Naive thymus-derived CD4-positive, alpha-beta T cell (primary cell): ENCODE measurements at regions not wholly inside any gene's neighbourhood (a gene's known extent, or its start where the extent isn't known, plus 50 kb on each side); places are given as distances from the start of the nearest gene placed in this dataset.

Source experiments
- ATAC-seq: fragments of 150-1000 bp; cut with Tn5 transposase; 2 replicates; pipeline ENCODE4 v1.10.0; 2021; ENCODE audit warnings: mild to moderate bottlenecking, moderate library complexity
- CTCF ChIA-PET: fragments of 350-600 bp; sonication (Branson Sonifier 250); formaldehyde crosslinking; loops from one replicate; lab custom pipeline; 2021; ENCODE audit warnings: antibody characterized with exemption; lab: Charles Lee
- POLR2A ChIA-PET: fragments of 350-600 bp; sonication (Branson Sonifier 250); formaldehyde crosslinking; loops from one replicate; lab custom pipeline; 2021; ENCODE audit warnings: antibody characterized with exemption, inconsistent platforms; lab: Charles Lee
- DNase-seq, 9 donors: peaks; one replicate each; pipeline versions ENCODE4 v3.0.0 to v3.0.0-alpha.2; 2020 to 2022; ENCODE audit warnings: mixed read lengths in 1 of 9
- H3K27ac ChIP-seq: one replicate; pipeline ENCODE4 v1.7.0; 2013; ENCODE audit warnings: mild to moderate bottlenecking, low read depth, low read length, moderate library complexity
- H3K27me3 ChIP-seq, 2 donors: one replicate each; pipeline ENCODE4 v1.7.0; 2013; ENCODE audit warnings: low read length in 2 of 2, mild to moderate bottlenecking in 2 of 2, moderate library complexity in 2 of 2; ENCODE audit not compliant: control insufficient read depth in 2 of 2, insufficient read depth in 2 of 2
- H3K36me3 ChIP-seq, 3 experiments: 1 replicate in 2 of 3; 2 replicates in 1 of 3; pipeline ENCODE4 v1.7.0; 2013; ENCODE audit warnings: low read length in 3 of 3, mild to moderate bottlenecking in 3 of 3, moderate library complexity in 1 of 3; ENCODE audit not compliant: insufficient read depth in 3 of 3, control insufficient read depth in 2 of 3
- H3K4me1 ChIP-seq, 2 donors: one replicate each; pipeline ENCODE4 v1.7.0; 2013; ENCODE audit warnings: low read length in 2 of 2, mild to moderate bottlenecking in 2 of 2, moderate library complexity in 1 of 2; ENCODE audit not compliant: control insufficient read depth in 2 of 2, insufficient read depth in 2 of 2
- H3K4me3 ChIP-seq: 2 replicates; pipeline ENCODE4 v1.7.0; 2013; ENCODE audit warnings: mild to moderate bottlenecking, low read length
- H3K9me3 ChIP-seq, 3 experiments: 1 replicate in 2 of 3; 2 replicates in 1 of 3; pipeline ENCODE4 v1.7.0; 2013; ENCODE audit warnings: low read length in 3 of 3; ENCODE audit not compliant: control insufficient read depth in 2 of 3
- H3K27ac Mint-ChIP-seq, 9 donors: one replicate each; pipeline ENCODE4 v1.8.0; 2020 to 2022; ENCODE audit warnings: mixed read lengths in 9 of 9, mild to moderate bottlenecking in 8 of 9, moderate library complexity in 5 of 9, inconsistent platforms in 2 of 9
- H3K27me3 Mint-ChIP-seq, 5 donors: one replicate each; pipeline ENCODE4 v1.8.0; 2021 to 2022; ENCODE audit warnings: mixed read lengths in 5 of 5, mild to moderate bottlenecking in 1 of 5
- H3K36me3 Mint-ChIP-seq, 5 donors: one replicate each; pipeline ENCODE4 v1.8.0; 2020 to 2022; ENCODE audit warnings: mixed read lengths in 5 of 5, mild to moderate bottlenecking in 3 of 5, inconsistent platforms in 1 of 5
- H3K4me1 Mint-ChIP-seq, 7 donors: one replicate each; pipeline ENCODE4 v1.8.0; 2020 to 2022; ENCODE audit warnings: mixed read lengths in 7 of 7, mild to moderate bottlenecking in 3 of 7, inconsistent platforms in 1 of 7
- H3K4me3 Mint-ChIP-seq, 10 donors: one replicate each; pipeline ENCODE4 v1.8.0; 2020 to 2022; ENCODE audit warnings: mild to moderate bottlenecking in 10 of 10, mixed read lengths in 10 of 10, moderate library complexity in 6 of 10, inconsistent platforms in 2 of 10
- H3K9me3 Mint-ChIP-seq, 11 donors: one replicate each; pipeline ENCODE4 v1.8.0; 2020 to 2022; ENCODE audit warnings: mixed read lengths in 11 of 11, mild to moderate bottlenecking in 4 of 11, inconsistent platforms in 1 of 11, moderate library complexity in 1 of 11
- intact Hi-C, 2 donors: fragments of 100-400 bp; cut with micrococcal nuclease; formaldehyde crosslinking; loops; one replicate each; pipeline ENCODE4 v1.15.1; 2023

- H3K36me3 ChIP-seq, result no peaks in the 10 kb centered on the region
- Mint-ChIP-seq H3K9me3 (peaks cover 7 to 37% (median 17%) of the 10 kb centered on the region in 11 donors), H3K27me3 (peaks cover 4 to 13% (median 8%) of the 10 kb centered on the region in 5 donors), H3K4me1 (peaks cover 0 to 2% (median 0%) of the 10 kb centered on the region in 7 donors), H3K27ac (no peak overlapping the region), H3K4me3 (no peak overlapping the region), H3K36me3 (peaks cover 0 to 15% (median 4%) of the 10 kb centered on the region in 5 donors)
- ATAC-seq, result no peak
- H3K27me3 ChIP-seq, result no peaks in the 10 kb centered on the region
- no peak overlapping the region for H3K27ac ChIP-seq
- H3K9me3 ChIP-seq, result peaks cover 0 to 11% (median 5%) of the 10 kb centered on the region in 3 experiments
- intact Hi-C loops, result no loop called here
- no peak for DNase-seq
- no peaks in the 10 kb centered on the region for H3K4me1 ChIP-seq
- CTCF ChIA-PET, result no interaction called here
- H3K4me3 ChIP-seq, result no peak overlapping the region
- POLR2A ChIA-PET, result no interaction called here
These were observed 182.8 kb downstream of the PIK3C3 start for GRCh38 chr18:42137693-42138375.

GRCh38 chr18:42141439-42141838, 186.4 kb downstream of the PIK3C3 start:
- no peaks in the 10 kb centered on the region for H3K36me3 ChIP-seq
- H3K27me3 ChIP-seq, result no peaks in the 10 kb centered on the region
- H3K4me1 ChIP-seq, result no peaks in the 10 kb centered on the region
- H3K4me3 Mint-ChIP-seq, result no peak overlapping the region
- H3K27ac Mint-ChIP-seq, result no peak overlapping the region
- DNase-seq (no peak), ATAC-seq (no peak)
- ChIA-PET CTCF (no interaction called here), POLR2A (no interaction called here)
- H3K9me3 ChIP-seq, result peaks cover 0 to 11% (median 5%) of the 10 kb centered on the region in 3 experiments
- peaks cover 0 to 15% (median 4%) of the 10 kb centered on the region in 5 donors for H3K36me3 Mint-ChIP-seq
- H3K27ac ChIP-seq, result no peak overlapping the region
- peaks cover 4 to 59% (median 26%) of the 10 kb centered on the region in 11 donors for H3K9me3 Mint-ChIP-seq
- intact Hi-C loops, result no loop called here
- H3K27me3 Mint-ChIP-seq, result peaks cover 0 to 13% (median 3%) of the 10 kb centered on the region in 5 donors
- H3K4me1 Mint-ChIP-seq, result peaks cover 0 to 2% (median 0%) of the 10 kb centered on the region in 7 donors
- H3K4me3 ChIP-seq, result no peak overlapping the region

GRCh38 chr18:42155024-42155423, 200.0 kb downstream of the PIK3C3 start:
- Mint-ChIP-seq H3K27me3 (peaks cover 0 to 8% (median 0%) of the 10 kb centered on the region in 5 donors), H3K9me3 (peaks cover 0 to 9% (median 2%) of the 10 kb centered on the region in 11 donors), H3K4me1 (no peaks in the 10 kb centered on the region), H3K27ac (no peak overlapping the region), H3K4me3 (no peak overlapping the region), H3K36me3 (no peaks in the 10 kb centered on the region)
- POLR2A ChIA-PET, result no interaction called here
- Histone ChIP-seq H3K9me3 (no peaks in the 10 kb centered on the region), H3K27ac (no peak overlapping the region), H3K4me1 (no peaks in the 10 kb centered on the region), H3K27me3 (no peaks in the 10 kb centered on the region), H3K4me3 (no peak overlapping the region), H3K36me3 (no peaks in the 10 kb centered on the region)
- CTCF ChIA-PET, result no interaction called here
- DNase-seq (no peak), ATAC-seq (no peak)
- intact Hi-C loops, result no loop called here

GRCh38 chr18:42156281-42156680, 201.2 kb downstream of the PIK3C3 start:
- ATAC-seq (no peak), DNase-seq (no peak)
- H3K4me3 Mint-ChIP-seq, result no peak overlapping the region
- no peaks in the 10 kb centered on the region for H3K9me3 ChIP-seq
- H3K27ac ChIP-seq, result no peak overlapping the region
- intact Hi-C loops, result no loop called here
- H3K27me3 ChIP-seq, result no peaks in the 10 kb centered on the region
- no peaks in the 10 kb centered on the region for H3K36me3 Mint-ChIP-seq
- H3K4me1 ChIP-seq, result no peaks in the 10 kb centered on the region
- no peak overlapping the region for H3K4me3 ChIP-seq
- ChIA-PET POLR2A (no interaction called here), CTCF (interaction anchor here (1.3 kb wide), 1 partner anchor 103 kb away, joined by 3 read pairs; no protein-coding TSS in a partner anchor)
- no peak overlapping the region for H3K27ac Mint-ChIP-seq
- H3K9me3 Mint-ChIP-seq, result peaks cover 0 to 8% (median 0%) of the 10 kb centered on the region in 11 donors
- H3K27me3 Mint-ChIP-seq, result peaks cover 0 to 8% (median 0%) of the 10 kb centered on the region in 5 donors
- H3K4me1 Mint-ChIP-seq, result no peaks in the 10 kb centered on the region
- no peaks in the 10 kb centered on the region for H3K36me3 ChIP-seq

- Histone ChIP-seq H3K9me3 (no peaks in the 10 kb centered on the region), H3K36me3 (no peaks in the 10 kb centered on the region), H3K27ac (no peak overlapping the region), H3K4me3 (no peak overlapping the region), H3K27me3 (no peaks in the 10 kb centered on the region), H3K4me1 (no peaks in the 10 kb centered on the region)
- no peaks in the 10 kb centered on the region for H3K4me1 Mint-ChIP-seq
- no peaks in the 10 kb centered on the region for H3K36me3 Mint-ChIP-seq
- no peak overlapping the region for H3K27ac Mint-ChIP-seq
- ATAC-seq, result no peak
- peaks cover 0 to 3% (median 0%) of the 10 kb centered on the region in 11 donors for H3K9me3 Mint-ChIP-seq
- no peak overlapping the region for H3K4me3 Mint-ChIP-seq
- no peak for DNase-seq
- CTCF ChIA-PET, result interaction anchor here (1.3 kb wide), 1 partner anchor 104 kb away, joined by 3 read pairs; no protein-coding TSS in a partner anchor
- POLR2A ChIA-PET, result no interaction called here
- no peaks in the 10 kb centered on the region for H3K27me3 Mint-ChIP-seq
- intact Hi-C loops, result no loop called here
These were observed 202.4 kb downstream of the PIK3C3 start for GRCh38 chr18:42157420-42157819.

GRCh38 chr18:42157878-42158277, 202.8 kb downstream of the PIK3C3 start:
- Histone ChIP-seq H3K9me3 (no peaks in the 10 kb centered on the region), H3K4me3 (no peak overlapping the region), H3K4me1 (no peaks in the 10 kb centered on the region), H3K27ac (no peak overlapping the region), H3K36me3 (no peaks in the 10 kb centered on the region), H3K27me3 (no peaks in the 10 kb centered on the region)
- ChIA-PET POLR2A (no interaction called here), CTCF (no interaction called here)
- Mint-ChIP-seq H3K4me3 (no peak overlapping the region), H3K36me3 (no peaks in the 10 kb centered on the region), H3K4me1 (no peaks in the 10 kb centered on the region), H3K27ac (no peak overlapping the region), H3K9me3 (peaks cover 0 to 2% (median 0%) of the 10 kb centered on the region in 11 donors), H3K27me3 (no peaks in the 10 kb centered on the region)
- no peak for ATAC-seq
- DNase-seq, result no peak
- intact Hi-C loops, result no loop called here

GRCh38 chr18:42159146-42159545, 204.1 kb downstream of the PIK3C3 start:
- H3K27me3 Mint-ChIP-seq, result no peaks in the 10 kb centered on the region
- H3K4me3 Mint-ChIP-seq, result no peak overlapping the region

More at GRCh38 chr18:42159146-42159545, 204.1 kb downstream of the PIK3C3 start:
- intact Hi-C loops, result no loop called here
- no peak for ATAC-seq
- ChIA-PET CTCF (no interaction called here), POLR2A (no interaction called here)
- H3K4me3 ChIP-seq, result no peak overlapping the region
- no peaks in the 10 kb centered on the region for H3K4me1 Mint-ChIP-seq
- H3K9me3 Mint-ChIP-seq, result no peaks in the 10 kb centered on the region
- no peaks in the 10 kb centered on the region for H3K36me3 ChIP-seq
- no peak overlapping the region for H3K27ac Mint-ChIP-seq
- H3K4me1 ChIP-seq, result no peaks in the 10 kb centered on the region
- no peaks in the 10 kb centered on the region for H3K36me3 Mint-ChIP-seq
- H3K9me3 ChIP-seq, result no peaks in the 10 kb centered on the region
- no peak for DNase-seq
- H3K27ac ChIP-seq, result no peak overlapping the region
- H3K27me3 ChIP-seq, result no peaks in the 10 kb centered on the region
